ENCODE measurements at regions not wholly inside any gene's neighbourhood (a gene's known extent, or its start where the extent isn't known, plus 50 kb on each side); places are given as distances from the start of the nearest gene placed in this dataset.

GRCh38 chr3:124439603-124440002, 290.6 kb upstream of the UMPS start:
- Histone ChIP-seq H3K27ac (ENCODE audit: extremely low read length, insufficient read depth, low read length) (no peak overlapping the region), H3K36me3 (replicated peaks in 1 of 2; ENCODE audit: control insufficient read depth in 1 of 2, insufficient read depth in 2 of 2, low read length in 2 of 2) (no peaks in the 10 kb centered on the region), H4K20me1 (ENCODE audit: insufficient read depth, low read length) (no peaks in the 10 kb centered on the region), H3K9ac (ENCODE audit: insufficient read depth, low read depth, low read length) (no peak overlapping the region), H3K4me1 (ENCODE audit: insufficient read depth, low read length) (no peaks in the 10 kb centered on the region), H3K9me3 (ENCODE audit: low read length) (no peaks in the 10 kb centered on the region), H3K4me2 (ENCODE audit: low read depth, low read length) (no peak overlapping the region), H3K79me2 (ENCODE audit: insufficient read depth, low read length) (no peaks in the 10 kb centered on the region), H2AFZ (ENCODE audit: low read length) (no peak overlapping the region), H3K27me3 (ENCODE audit: control insufficient read depth in 1 of 2, insufficient read depth in 2 of 2, low read length in 2 of 2) (no peaks in the 10 kb centered on the region), H3K4me3 (replicated peaks in 1 of 3; ENCODE audit: insufficient read depth in 1 of 3, low read depth in 2 of 3, low read length in 3 of 3) (no peak overlapping the region)
- WGBS (ENCODE audit: low lambda C conversion rate): 0% methylated on average over 1 of the region's 1 CpG
- no peak for FAIRE-seq
- no peak for DNase-seq (ENCODE audit: low spot score)
- BruUV-seq (replicated peaks): no TSS peak
- no peak for TF ChIP-seq MLX (CRISPR knock-in tag; IDR thresholded peaks at IDR 0.05)
- TF ChIP-seq, protein P1, sequence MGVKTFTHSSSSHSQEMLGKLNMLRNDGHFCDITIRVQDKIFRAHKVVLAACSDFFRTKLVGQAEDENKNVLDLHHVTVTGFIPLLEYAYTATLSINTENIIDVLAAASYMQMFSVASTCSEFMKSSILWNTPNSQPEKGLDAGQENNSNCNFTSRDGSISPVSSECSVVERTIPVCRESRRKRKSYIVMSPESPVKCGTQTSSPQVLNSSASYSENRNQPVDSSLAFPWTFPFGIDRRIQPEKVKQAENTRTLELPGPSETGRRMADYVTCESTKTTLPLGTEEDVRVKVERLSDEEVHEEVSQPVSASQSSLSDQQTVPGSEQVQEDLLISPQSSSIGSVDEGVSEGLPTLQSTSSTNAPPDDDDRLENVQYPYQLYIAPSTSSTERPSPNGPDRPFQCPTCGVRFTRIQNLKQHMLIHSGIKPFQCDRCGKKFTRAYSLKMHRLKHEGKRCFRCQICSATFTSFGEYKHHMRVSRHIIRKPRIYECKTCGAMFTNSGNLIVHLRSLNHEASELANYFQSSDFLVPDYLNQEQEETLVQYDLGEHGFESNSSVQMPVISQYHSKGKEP (CRISPR knock-in tag; IDR thresholded peaks at IDR 0.05): no peak
- no peak for ATAC-seq
- intact Hi-C loops (cut with micrococcal nuclease; ENCODE audit: unreplicated experiment): no loop called here
- in situ Hi-C loops (cut with HindIII; ENCODE audit: extremely low pct_ligation_motif_present, low pct_unique_long_range_greater_than_20kb): no loop called here
- CTCF ChIA-PET (ENCODE audit: low intra/inter-chr PET ratio, low total read pairs): no interaction called here
- POLR2A ChIA-PET: no interaction called here

GRCh38 chr3:124441766-124442165, 288.5 kb upstream of the UMPS start:
- H2AFZ ChIP-seq (ENCODE audit: low read length): no peak overlapping the region
- no peak for FAIRE-seq
- CTCF ChIA-PET (ENCODE audit: low intra/inter-chr PET ratio, low total read pairs): no interaction called here

More at GRCh38 chr3:124441766-124442165, 288.5 kb upstream of the UMPS start:
- Histone ChIP-seq H3K9ac (ENCODE audit: insufficient read depth, low read depth, low read length) (no peak overlapping the region), H3K4me1 (ENCODE audit: insufficient read depth, low read length) (no peaks in the 10 kb centered on the region), H3K79me2 (ENCODE audit: insufficient read depth, low read length) (no peaks in the 10 kb centered on the region), H3K9me3 (ENCODE audit: low read length) (no peaks in the 10 kb centered on the region), H4K20me1 (ENCODE audit: insufficient read depth, low read length) (no peaks in the 10 kb centered on the region), H3K36me3 (replicated peaks in 1 of 2; ENCODE audit: control insufficient read depth in 1 of 2, insufficient read depth in 2 of 2, low read length in 2 of 2) (no peaks in the 10 kb centered on the region), H3K4me2 (ENCODE audit: low read depth, low read length) (no peak overlapping the region), H3K4me3 (replicated peaks in 1 of 3; ENCODE audit: insufficient read depth in 1 of 3, low read depth in 2 of 3, low read length in 3 of 3) (no peak overlapping the region), H3K27ac (ENCODE audit: extremely low read length, insufficient read depth, low read length) (no peak overlapping the region), H3K27me3 (ENCODE audit: control insufficient read depth in 1 of 2, insufficient read depth in 2 of 2, low read length in 2 of 2) (no peaks in the 10 kb centered on the region; a peak in 1 of 5 replicates)
- BruUV-seq (replicated peaks): no TSS peak
- TF ChIP-seq CCAR2 (optimal IDR thresholded peaks at IDR 0.05; ENCODE audit: low read depth, low read length) (no peak), REPIN1 (CRISPR knock-in tag; IDR thresholded peaks at IDR 0.05; ENCODE audit: borderline replicate concordance, low read depth) (no peak), ZNF225 (CRISPR knock-in tag; IDR thresholded peaks at IDR 0.05) (no peak), KDM2A (CRISPR knock-in tag; IDR thresholded peaks at IDR 0.05; ENCODE audit: borderline replicate concordance, low read depth) (no peak), ZNF713 (CRISPR knock-in tag; IDR thresholded peaks at IDR 0.05) (no peak)
- POLR2A ChIA-PET: no interaction called here
- in situ Hi-C loops (cut with HindIII; ENCODE audit: extremely low pct_ligation_motif_present, low pct_unique_long_range_greater_than_20kb): no loop called here
- intact Hi-C loops (cut with micrococcal nuclease; ENCODE audit: unreplicated experiment): no loop called here
- ATAC-seq: no peak
- DNase-seq (ENCODE audit: low spot score): no peak
- WGBS (ENCODE audit: low lambda C conversion rate): 32% methylated on average over 7 of the region's 9 CpGs

Data from HepG2 (cell line).